ENCODE measurements at regions not wholly inside any gene's neighbourhood (a gene's known extent, or its start where the extent isn't known, plus 50 kb on each side); places are given as distances from the start of the nearest gene placed in this dataset.

DNA sequence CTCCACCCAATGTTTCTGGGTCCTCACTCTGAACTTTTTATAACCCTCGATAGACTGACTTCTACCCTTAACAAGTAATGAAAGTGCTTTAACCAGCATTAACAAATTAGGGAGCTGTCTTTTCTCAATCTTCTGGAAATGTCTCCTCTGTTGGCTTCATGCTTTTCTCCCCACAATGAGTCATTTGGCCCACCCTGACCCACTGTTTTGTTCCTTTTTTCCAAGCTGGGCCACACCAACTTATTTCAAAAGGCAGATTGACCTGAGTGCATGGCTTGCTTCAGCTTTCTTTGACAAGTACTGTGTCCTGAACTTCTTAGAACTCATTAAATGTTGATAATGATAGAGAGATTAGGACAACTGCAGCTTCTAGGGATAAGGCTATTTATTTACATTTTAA, 199.6 kb upstream of the SEMA6D start:
- TF ChIP-seq, protein P1, sequence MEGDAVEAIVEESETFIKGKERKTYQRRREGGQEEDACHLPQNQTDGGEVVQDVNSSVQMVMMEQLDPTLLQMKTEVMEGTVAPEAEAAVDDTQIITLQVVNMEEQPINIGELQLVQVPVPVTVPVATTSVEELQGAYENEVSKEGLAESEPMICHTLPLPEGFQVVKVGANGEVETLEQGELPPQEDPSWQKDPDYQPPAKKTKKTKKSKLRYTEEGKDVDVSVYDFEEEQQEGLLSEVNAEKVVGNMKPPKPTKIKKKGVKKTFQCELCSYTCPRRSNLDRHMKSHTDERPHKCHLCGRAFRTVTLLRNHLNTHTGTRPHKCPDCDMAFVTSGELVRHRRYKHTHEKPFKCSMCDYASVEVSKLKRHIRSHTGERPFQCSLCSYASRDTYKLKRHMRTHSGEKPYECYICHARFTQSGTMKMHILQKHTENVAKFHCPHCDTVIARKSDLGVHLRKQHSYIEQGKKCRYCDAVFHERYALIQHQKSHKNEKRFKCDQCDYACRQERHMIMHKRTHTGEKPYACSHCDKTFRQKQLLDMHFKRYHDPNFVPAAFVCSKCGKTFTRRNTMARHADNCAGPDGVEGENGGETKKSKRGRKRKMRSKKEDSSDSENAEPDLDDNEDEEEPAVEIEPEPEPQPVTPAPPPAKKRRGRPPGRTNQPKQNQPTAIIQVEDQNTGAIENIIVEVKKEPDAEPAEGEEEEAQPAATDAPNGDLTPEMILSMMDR (IDR thresholded peaks at IDR 0.05; ENCODE audit: low read length), result no peak
- no peak for TF ChIP-seq EZH2 (IDR thresholded peaks at IDR 0.05; ENCODE audit: borderline replicate concordance, low read length)
